ENCODE measurements at regions not wholly inside any gene's neighbourhood (a gene's known extent, or its start where the extent isn't known, plus 50 kb on each side); places are given as distances from the start of the nearest gene placed in this dataset.

GRCh38 chr11:112584672-112585071 lies 324.0 kb upstream of the PLET1 start:
- TF ChIP-seq CTCF (IDR thresholded peaks at IDR 0.05; ENCODE audit: control insufficient read depth, insufficient read depth, low read depth, low read length, missing control alignments) = no peak
- no peak overlapping the region for H3K4me3 ChIP-seq (ENCODE audit: control insufficient read depth, low read depth, low read length)
- no peak for DNase-seq (ENCODE audit: low read depth)

- DNase-seq (ENCODE audit: low read depth) = no peak
- TF ChIP-seq CTCF (IDR thresholded peaks at IDR 0.05; ENCODE audit: control insufficient read depth, insufficient read depth, low read depth, low read length, missing control alignments) = no peak
- no peak overlapping the region for H3K4me3 ChIP-seq (ENCODE audit: control insufficient read depth, low read depth, low read length)
These were observed 327.0 kb upstream of the PLET1 start for GRCh38 chr11:112587664-112588063.

GRCh38 chr11:112588252-112588694 lies 327.6 kb upstream of the PLET1 start:
- peak; percentile 78 for TF ChIP-seq CTCF (IDR thresholded peaks at IDR 0.05; ENCODE audit: control insufficient read depth, insufficient read depth, low read depth, low read length, missing control alignments)
- H3K4me3 ChIP-seq (ENCODE audit: control insufficient read depth, low read depth, low read length) = no peak overlapping the region
- DNase-seq (ENCODE audit: low read depth) = peak; percentile 66

GRCh38 chr11:112589155-112589554 lies 328.5 kb upstream of the PLET1 start:
- no peak for DNase-seq (ENCODE audit: low read depth)
- TF ChIP-seq CTCF (IDR thresholded peaks at IDR 0.05; ENCODE audit: control insufficient read depth, insufficient read depth, low read depth, low read length, missing control alignments) = no peak

GRCh38 chr11:112590764-112591163 lies 330.1 kb upstream of the PLET1 start:
- DNase-seq (ENCODE audit: low read depth) = peak; percentile 38
- TF ChIP-seq CTCF (IDR thresholded peaks at IDR 0.05; ENCODE audit: control insufficient read depth, insufficient read depth, low read depth, low read length, missing control alignments) = no peak
- H3K4me3 ChIP-seq (ENCODE audit: control insufficient read depth, low read depth, low read length) = no peak overlapping the region

More at GRCh38 chr11:112589155-112589554, 328.5 kb upstream of the PLET1 start:
- no peak overlapping the region for H3K4me3 ChIP-seq (ENCODE audit: control insufficient read depth, low read depth, low read length)

- no peak overlapping the region for H3K4me3 ChIP-seq (ENCODE audit: control insufficient read depth, low read depth, low read length)
- TF ChIP-seq CTCF (IDR thresholded peaks at IDR 0.05; ENCODE audit: control insufficient read depth, insufficient read depth, low read depth, low read length, missing control alignments) = no peak
- no peak for DNase-seq (ENCODE audit: low read depth)
These were observed 332.8 kb upstream of the PLET1 start for GRCh38 chr11:112593440-112593839.

- TF ChIP-seq CTCF (IDR thresholded peaks at IDR 0.05; ENCODE audit: control insufficient read depth, insufficient read depth, low read depth, low read length, missing control alignments) = no peak
- H3K4me3 ChIP-seq (ENCODE audit: control insufficient read depth, low read depth, low read length) = no peak overlapping the region
- DNase-seq (ENCODE audit: low read depth) = no peak
These were observed 335.7 kb upstream of the PLET1 start for GRCh38 chr11:112596324-112596723.
